Ishikawa (cell line): ENCODE measurements at regions not wholly inside any gene's neighbourhood (a gene's known extent, or its start where the extent isn't known, plus 50 kb on each side); places are given as distances from the start of the nearest gene placed in this dataset.

ENCODE experiments used
- CEBPB ChIP-seq: IDR thresholded peaks from 2 replicates; pipeline ENCODE4 v1.6.1; 2012
- CREB1 ChIP-seq: IDR thresholded peaks from 2 replicates; pipeline ENCODE4 v1.6.1; 2012; ENCODE audit warnings: low read depth
- EGR1 ChIP-seq: IDR thresholded peaks from 2 replicates; pipeline ENCODE4 v1.6.1; 2012
- EP300 ChIP-seq: IDR thresholded peaks from 2 replicates; pipeline ENCODE4 v1.6.1; 2012; ENCODE audit warnings: borderline replicate concordance
- FOXM1 ChIP-seq: IDR thresholded peaks from 2 replicates; pipeline ENCODE4 v1.6.1; 2012; ENCODE audit warnings: low read depth, borderline replicate concordance
- MAX ChIP-seq: IDR thresholded peaks from 2 replicates; pipeline ENCODE4 v1.6.1; 2012
- NFIC ChIP-seq: IDR thresholded peaks from 2 replicates; pipeline ENCODE4 v1.6.1; 2012
- RAD21 ChIP-seq: IDR thresholded peaks from 2 replicates; pipeline ENCODE4 v1.6.1; 2012; ENCODE audit warnings: low read depth
- REST ChIP-seq: IDR thresholded peaks from 2 replicates; pipeline ENCODE4 v1.6.1; 2012; ENCODE audit warnings: low read depth, mild to moderate bottlenecking
- TAF1 ChIP-seq: IDR thresholded peaks from 2 replicates; pipeline ENCODE4 v1.6.1; 2012; ENCODE audit warnings: low read depth, mild to moderate bottlenecking
- TCF12 ChIP-seq: IDR thresholded peaks from 2 replicates; pipeline ENCODE4 v1.6.1; 2012; ENCODE audit warnings: low read depth
- TEAD4 ChIP-seq: IDR thresholded peaks from 2 replicates; pipeline ENCODE4 v1.6.1; 2012
- YY1 ChIP-seq: IDR thresholded peaks from 2 replicates; pipeline ENCODE4 v1.6.1; 2012; ENCODE audit warnings: low read depth
- ZBTB7A ChIP-seq: IDR thresholded peaks from 2 replicates; pipeline ENCODE4 v1.6.1; 2012; ENCODE audit warnings: low read depth
- TF ChIP-seq, protein P1 (sequence below): IDR thresholded peaks from 2 replicates; pipeline ENCODE4 v1.6.1; 2012

DNA sequence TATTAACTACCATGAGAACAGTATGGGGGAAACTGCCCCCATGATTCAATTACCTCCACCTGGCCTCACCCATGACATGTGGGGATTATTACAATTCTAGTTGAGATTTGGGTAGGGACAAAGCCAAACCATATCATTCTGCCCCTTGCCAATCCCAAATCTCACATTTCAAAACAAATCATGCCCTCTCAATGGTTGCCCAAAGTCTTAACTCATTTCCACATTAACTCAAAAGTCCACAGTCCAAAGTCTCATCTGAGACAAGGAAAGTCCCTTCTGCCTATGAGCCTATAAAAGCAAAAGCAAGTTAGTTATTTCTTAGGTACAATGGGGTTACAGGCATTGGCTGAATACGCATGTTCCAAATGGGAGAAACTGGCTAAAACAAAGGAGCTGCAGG, 180.7 kb upstream of the CDH12 start:
- TF ChIP-seq EP300 = no peak
- TF ChIP-seq MAX = no peak
- TF ChIP-seq RAD21 = no peak
- TF ChIP-seq NFIC = no peak
- TF ChIP-seq TAF1 = no peak
- TF ChIP-seq CEBPB = no peak
- TF ChIP-seq EGR1 = no peak
- no peak for TF ChIP-seq REST
- TF ChIP-seq, protein P1, sequence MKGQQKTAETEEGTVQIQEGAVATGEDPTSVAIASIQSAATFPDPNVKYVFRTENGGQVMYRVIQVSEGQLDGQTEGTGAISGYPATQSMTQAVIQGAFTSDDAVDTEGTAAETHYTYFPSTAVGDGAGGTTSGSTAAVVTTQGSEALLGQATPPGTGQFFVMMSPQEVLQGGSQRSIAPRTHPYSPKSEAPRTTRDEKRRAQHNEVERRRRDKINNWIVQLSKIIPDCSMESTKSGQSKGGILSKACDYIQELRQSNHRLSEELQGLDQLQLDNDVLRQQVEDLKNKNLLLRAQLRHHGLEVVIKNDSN = no peak
- no peak for TF ChIP-seq TCF12
- no peak for TF ChIP-seq YY1

DNA sequence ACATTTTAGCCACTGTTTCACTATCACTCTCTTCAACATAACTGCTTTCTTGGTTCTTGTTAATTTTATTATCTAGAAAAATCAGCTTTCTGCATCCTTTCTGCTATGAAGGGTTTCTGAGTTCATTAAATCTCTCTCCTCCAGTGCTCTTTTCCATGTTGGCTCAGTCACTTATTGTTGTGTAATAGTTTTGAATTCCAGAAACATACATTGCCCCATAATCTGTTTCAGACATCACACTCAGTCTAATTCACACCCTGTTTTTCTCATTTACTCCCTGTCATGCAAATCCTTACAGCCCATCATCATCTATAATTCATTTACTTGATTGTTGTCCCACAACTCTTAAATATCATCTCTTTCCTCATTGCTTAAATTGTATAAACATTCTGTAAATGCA, 176.1 kb upstream of the CDH12 start:
- TF ChIP-seq CEBPB (no peak), TEAD4 (no peak), YY1 (no peak), TCF12 (no peak), EGR1 (no peak), EP300 (no peak), MAX (no peak), REST (no peak), NFIC (no peak), ZBTB7A (no peak), RAD21 (no peak), FOXM1 (no peak), TAF1 (no peak), CREB1 (no peak)
- TF ChIP-seq, protein P1 = no peak

GRCh38 chr5:23028445-23029021, 175.4 kb upstream of the CDH12 start:
- TF ChIP-seq TEAD4 = no peak
- TF ChIP-seq REST = no peak
- no peak for TF ChIP-seq CEBPB
- TF ChIP-seq TCF12 = no peak
- no peak for TF ChIP-seq EGR1
- TF ChIP-seq NFIC = no peak

DNA sequence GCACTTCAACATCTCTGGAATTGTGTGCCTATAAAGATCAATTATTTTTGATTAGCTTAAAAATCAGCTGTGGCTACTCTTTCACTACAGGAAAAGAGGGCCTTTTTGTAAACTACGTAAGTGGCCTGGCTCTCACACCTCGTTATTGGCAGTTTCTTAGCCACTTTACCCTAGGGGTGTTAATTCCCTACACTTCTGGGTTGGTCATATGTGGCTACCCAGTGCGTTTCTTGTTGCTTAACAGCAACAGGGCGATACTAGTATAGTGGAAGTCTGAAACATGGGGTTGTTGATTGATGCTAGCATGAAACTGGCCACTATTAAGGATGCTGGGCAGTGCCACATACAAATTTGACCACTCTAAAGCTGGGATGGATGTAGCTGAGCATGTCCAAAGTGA, 174.7 kb upstream of the CDH12 start:
- TF ChIP-seq, protein P1 = no peak
- TF ChIP-seq MAX (no peak), TEAD4 (no peak), EGR1 (no peak), TAF1 (no peak), EP300 (no peak), RAD21 (no peak), CEBPB (no peak), REST (no peak), FOXM1 (no peak), NFIC (no peak), TCF12 (no peak), ZBTB7A (no peak), YY1 (no peak), CREB1 (no peak)
